HL-60 (cell line): ENCODE measurements at regions not wholly inside any gene's neighbourhood (a gene's known extent, or its start where the extent isn't known, plus 50 kb on each side); places are given as distances from the start of the nearest gene placed in this dataset.

Source experiments
- CTCF ChIP-seq: IDR thresholded peaks from one replicate; pipeline ENCODE4 v1.5.1; 2011; ENCODE audit warnings: low read length, control low read depth, inconsistent platforms; ENCODE audit not compliant: insufficient read depth
- GABPA ChIP-seq: IDR thresholded peaks from 2 replicates; pipeline ENCODE4 v1.6.1; 2012; ENCODE audit warnings: low read depth
- POLR2AphosphoS5 ChIP-seq: IDR thresholded peaks from 2 replicates; pipeline ENCODE4 v1.6.1; 2012; ENCODE audit warnings: low read depth
- SPI1 ChIP-seq: IDR thresholded peaks from 2 replicates; pipeline ENCODE4 v1.6.1; 2012; ENCODE audit warnings: low read depth, mild to moderate bottlenecking, borderline replicate concordance

- TF ChIP-seq CTCF (no peak), POLR2AphosphoS5 (no peak), GABPA (no peak), SPI1 (no peak)
Observed at GRCh38 chr13:47705185-47705584, 295.9 kb downstream of the SUCLA2 start.
